Parathyroid adenoma (tissue), 2 donors: ENCODE measurements at regions not wholly inside any gene's neighbourhood (a gene's known extent, or its start where the extent isn't known, plus 50 kb on each side); places are given as distances from the start of the nearest gene placed in this dataset.
"Not testable (repeated sequence)": the region's sequence is repeated elsewhere in the genome, so short reads cannot be mapped to it uniquely, and the experiment has no call there.

Source experiments
- H2AFZ ChIP-seq: fragments of 300-600 bp; sonication (generic); one replicate; pipeline ENCODE4 v1.7.0; 2017; ENCODE audit warnings: antibody characterized with exemption, mild to moderate bottlenecking
- H3K27ac ChIP-seq: fragments of 300-600 bp; sonication (generic); one replicate; pipeline ENCODE4 v1.7.0; 2017
- H3K27me3 ChIP-seq: fragments of 300-600 bp; sonication (generic); one replicate; pipeline ENCODE4 v1.7.0; 2017; ENCODE audit warnings: low read length; ENCODE audit not compliant: control insufficient read depth, insufficient read depth
- H3K36me3 ChIP-seq: fragments of 300-600 bp; sonication (generic); one replicate; pipeline ENCODE4 v1.7.0; 2017; ENCODE audit warnings: low read length; ENCODE audit not compliant: control insufficient read depth, insufficient read depth
- H3K4me1 ChIP-seq: fragments of 300-600 bp; sonication (generic); one replicate; pipeline ENCODE4 v1.7.0; 2017; ENCODE audit warnings: control low read depth
- H3K4me2 ChIP-seq: fragments of 300-600 bp; sonication (generic); one replicate; pipeline ENCODE4 v1.7.0; 2017; ENCODE audit warnings: low read length
- H3K4me3 ChIP-seq: fragments of 300-600 bp; sonication (generic); one replicate; pipeline ENCODE4 v1.7.0; 2017; ENCODE audit warnings: low read depth, low read length
- H3K79me2 ChIP-seq: fragments of 300-600 bp; sonication (generic); one replicate; pipeline ENCODE4 v1.7.0; 2017; ENCODE audit warnings: control low read depth
- H3K9ac ChIP-seq: fragments of 300-600 bp; sonication (generic); one replicate; pipeline ENCODE4 v1.7.0; 2017; ENCODE audit warnings: mild to moderate bottlenecking
- H3K9me3 ChIP-seq: fragments of 300-600 bp; sonication (generic); one replicate; pipeline ENCODE4 v1.7.0; 2017; ENCODE audit warnings: low read length; ENCODE audit not compliant: control insufficient read depth
- TF ChIP-seq, protein P1 (sequence below): fragments of 300-600 bp; sonication (generic); IDR thresholded peaks from one replicate; pipeline ENCODE4 v1.7.0; 2017; ENCODE audit warnings: antibody characterized with exemption, mild to moderate bottlenecking
- donor health status: primary hyperparathyroidism.

DNA sequence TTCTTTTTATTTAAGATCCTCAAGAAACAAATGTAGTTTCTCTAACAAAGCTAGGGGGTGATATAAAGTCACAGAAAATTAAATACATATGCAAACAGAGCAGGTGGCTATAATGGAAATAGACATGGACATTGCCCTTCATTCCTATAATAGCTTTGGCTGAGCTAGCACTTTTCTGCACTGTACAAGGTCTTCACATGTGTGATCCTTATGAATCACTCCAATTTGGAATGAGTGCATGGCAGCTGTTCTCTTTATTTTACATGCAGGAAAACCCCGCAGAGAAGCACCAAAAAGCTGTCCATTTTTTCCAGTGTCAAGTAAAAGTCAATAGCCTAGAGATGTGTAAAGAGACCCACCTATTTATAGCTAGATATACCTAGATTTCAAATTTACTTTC is 747.4 kb upstream of the SLC8A1 start:
- no peak overlapping the region for H3K4me3 ChIP-seq
- TF ChIP-seq, protein P1, sequence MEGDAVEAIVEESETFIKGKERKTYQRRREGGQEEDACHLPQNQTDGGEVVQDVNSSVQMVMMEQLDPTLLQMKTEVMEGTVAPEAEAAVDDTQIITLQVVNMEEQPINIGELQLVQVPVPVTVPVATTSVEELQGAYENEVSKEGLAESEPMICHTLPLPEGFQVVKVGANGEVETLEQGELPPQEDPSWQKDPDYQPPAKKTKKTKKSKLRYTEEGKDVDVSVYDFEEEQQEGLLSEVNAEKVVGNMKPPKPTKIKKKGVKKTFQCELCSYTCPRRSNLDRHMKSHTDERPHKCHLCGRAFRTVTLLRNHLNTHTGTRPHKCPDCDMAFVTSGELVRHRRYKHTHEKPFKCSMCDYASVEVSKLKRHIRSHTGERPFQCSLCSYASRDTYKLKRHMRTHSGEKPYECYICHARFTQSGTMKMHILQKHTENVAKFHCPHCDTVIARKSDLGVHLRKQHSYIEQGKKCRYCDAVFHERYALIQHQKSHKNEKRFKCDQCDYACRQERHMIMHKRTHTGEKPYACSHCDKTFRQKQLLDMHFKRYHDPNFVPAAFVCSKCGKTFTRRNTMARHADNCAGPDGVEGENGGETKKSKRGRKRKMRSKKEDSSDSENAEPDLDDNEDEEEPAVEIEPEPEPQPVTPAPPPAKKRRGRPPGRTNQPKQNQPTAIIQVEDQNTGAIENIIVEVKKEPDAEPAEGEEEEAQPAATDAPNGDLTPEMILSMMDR, result no peak
- no peak overlapping the region for H3K4me2 ChIP-seq
- no peaks in the 10 kb centered on the region for H3K27me3 ChIP-seq
- H3K27ac ChIP-seq, result no peak overlapping the region
- H3K36me3 ChIP-seq, result no peaks in the 10 kb centered on the region
- no peak overlapping the region for H2AFZ ChIP-seq
- H3K9me3 ChIP-seq, result no peaks in the 10 kb centered on the region
- H3K79me2 ChIP-seq, result no peaks in the 10 kb centered on the region
- H3K9ac ChIP-seq, result no peak overlapping the region
- H3K4me1 ChIP-seq, result no peaks in the 10 kb centered on the region

DNA sequence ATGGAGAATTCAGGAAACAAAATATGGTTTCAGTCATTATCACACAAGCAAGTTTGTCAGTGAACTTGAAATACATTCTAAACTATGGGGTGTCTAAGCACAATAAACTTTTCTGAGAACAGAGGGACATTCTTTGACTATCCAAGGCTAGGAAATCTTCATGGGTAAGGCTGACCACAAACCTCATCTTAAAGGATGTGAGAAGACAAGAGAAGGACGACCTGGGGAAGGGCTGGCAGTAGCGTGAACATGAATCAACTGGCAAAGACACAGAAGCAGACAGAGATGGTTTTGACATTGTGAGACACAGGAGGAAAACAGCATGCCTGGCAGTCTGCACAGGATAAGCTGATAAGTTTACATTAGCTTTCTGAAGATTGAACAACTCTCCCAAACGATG is 752.4 kb upstream of the SLC8A1 start:
- Histone ChIP-seq H2AFZ (no peak overlapping the region), H3K4me2 (no peak overlapping the region), H3K27me3 (no peaks in the 10 kb centered on the region), H3K4me1 (no peaks in the 10 kb centered on the region), H3K79me2 (no peaks in the 10 kb centered on the region), H3K9me3 (no peaks in the 10 kb centered on the region), H3K36me3 (no peaks in the 10 kb centered on the region), H3K4me3 (no peak overlapping the region), H3K9ac (no peak overlapping the region), H3K27ac (no peak overlapping the region)
- TF ChIP-seq, protein P1, result no peak

DNA sequence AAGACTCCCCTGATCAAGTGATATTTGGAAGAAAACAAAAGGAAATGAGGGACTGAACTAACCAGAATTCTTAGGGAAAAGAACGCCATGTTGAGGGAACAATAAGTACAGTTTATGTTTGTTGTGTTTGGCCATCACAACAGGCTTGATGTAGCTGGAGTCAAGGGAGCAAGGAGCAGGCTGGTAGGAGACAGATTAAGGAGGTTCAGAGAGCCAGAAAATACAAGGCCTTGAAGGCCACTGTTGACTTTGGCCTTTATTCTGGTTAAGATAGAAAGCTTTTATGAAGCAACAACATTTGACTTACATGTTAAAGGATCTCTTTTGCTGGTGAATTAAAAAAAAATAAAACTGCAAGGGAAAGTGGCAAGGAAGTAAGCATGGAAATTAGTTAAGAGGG is 754.1 kb upstream of the SLC8A1 start:
- Histone ChIP-seq H3K36me3 (no peaks in the 10 kb centered on the region), H3K27me3 (no peaks in the 10 kb centered on the region), H3K4me1 (no peaks in the 10 kb centered on the region), H3K4me2 (no peak overlapping the region), H2AFZ (peak overlapping the region; percentile 3), H3K79me2 (no peaks in the 10 kb centered on the region), H3K9ac (no peak overlapping the region), H3K9me3 (no peaks in the 10 kb centered on the region), H3K27ac (no peak overlapping the region), H3K4me3 (no peak overlapping the region)
- TF ChIP-seq, protein P1, result no peak

DNA sequence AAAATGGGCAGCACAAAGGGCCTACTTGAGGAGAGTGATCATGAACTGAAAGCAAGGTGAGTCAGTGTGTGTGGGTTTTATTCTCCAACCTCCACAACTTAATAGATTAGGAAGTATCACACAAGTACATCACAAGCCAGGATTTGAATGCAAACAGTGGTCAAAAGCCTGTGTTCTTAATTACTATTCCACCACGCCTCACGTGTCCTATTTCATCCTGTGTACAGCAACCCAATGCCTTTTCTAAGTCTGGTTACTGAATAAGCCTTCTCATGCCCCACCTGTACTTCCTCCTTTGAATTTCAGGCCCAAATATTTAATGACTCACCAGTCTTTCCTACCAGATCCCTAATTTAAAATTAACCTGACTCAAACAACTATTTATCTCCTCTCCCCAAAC is 755.7 kb upstream of the SLC8A1 start:
- H3K27ac ChIP-seq, result no peak overlapping the region
- H3K4me1 ChIP-seq, result no peaks in the 10 kb centered on the region
- H3K9me3 ChIP-seq, result no peaks in the 10 kb centered on the region
- H3K4me3 ChIP-seq, result no peak overlapping the region
- no peaks in the 10 kb centered on the region for H3K79me2 ChIP-seq
- no peaks in the 10 kb centered on the region for H3K27me3 ChIP-seq
- no peak overlapping the region for H2AFZ ChIP-seq
- TF ChIP-seq, protein P1, result no peak
- no peak overlapping the region for H3K4me2 ChIP-seq
- H3K36me3 ChIP-seq, result no peaks in the 10 kb centered on the region
- H3K9ac ChIP-seq, result no peak overlapping the region

DNA sequence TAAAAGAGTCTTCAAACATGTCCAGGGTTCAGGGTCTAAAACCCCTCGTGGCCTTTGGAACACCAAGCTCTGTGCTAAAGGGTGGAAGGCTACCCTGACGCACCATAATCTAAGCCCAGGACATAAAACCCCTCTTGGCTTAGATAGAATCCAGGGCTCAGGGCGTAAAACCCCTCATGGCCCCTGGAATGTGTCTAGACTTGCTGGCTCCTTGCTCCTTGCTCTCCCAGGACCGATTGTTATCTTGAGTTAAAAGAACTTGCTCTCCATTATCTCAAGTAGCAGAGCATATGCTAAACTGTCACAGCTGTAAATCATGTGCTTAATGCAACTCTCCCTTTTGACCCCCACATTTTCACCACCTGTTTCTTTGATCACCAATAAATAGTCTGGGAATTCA is 758.1 kb upstream of the SLC8A1 start:
- not testable (repeated sequence) for H3K4me3 ChIP-seq, H2AFZ ChIP-seq, H3K79me2 ChIP-seq, H3K9me3 ChIP-seq, H3K36me3 ChIP-seq, H3K27me3 ChIP-seq, H3K4me1 ChIP-seq, H3K9ac ChIP-seq, H3K27ac ChIP-seq, H3K4me2 ChIP-seq
